ENCODE measurements at regions not wholly inside any gene's neighbourhood (a gene's known extent, or its start where the extent isn't known, plus 50 kb on each side); places are given as distances from the start of the nearest gene placed in this dataset.

GRCh38 chr21:19508442-19508841 is 1104.9 kb upstream of the TMPRSS15 start:
- no peaks in the 10 kb centered on the region for H3K4me1 ChIP-seq
- no peaks in the 10 kb centered on the region for H3K36me3 ChIP-seq
- no peak for TF ChIP-seq POLR2A (IDR thresholded peaks at IDR 0.05)
- TF ChIP-seq CTCF (IDR thresholded peaks at IDR 0.05) = no peak
- 90 to 100% (median 96%) methylated on average over 2 of the region's 2 CpGs for WGBS, 4 donors
- H3K9me3 ChIP-seq = peaks cover 0 to 28% (median 0%) of the 10 kb centered on the region in 12 donors
- no peaks in the 10 kb centered on the region for H3K27me3 ChIP-seq
- no peak overlapping the region for H3K27ac ChIP-seq
- ATAC-seq (no peak), DNase-seq (no peak)
- intact Hi-C loops (cut with DNase I) = no loop called here
- no peak overlapping the region for H3K4me3 ChIP-seq

GRCh38 chr21:19508844-19509243 is 1105.3 kb upstream of the TMPRSS15 start:
- 69 to 91% (median 74%) methylated on average over 3 of the region's 3 CpGs for WGBS, 4 donors
- Histone ChIP-seq H3K27me3 (no peaks in the 10 kb centered on the region), H3K4me3 (no peak overlapping the region), H3K36me3 (no peaks in the 10 kb centered on the region), H3K9me3 (peaks cover 0 to 24% (median 0%) of the 10 kb centered on the region in 12 donors), H3K27ac (no peak overlapping the region), H3K4me1 (no peaks in the 10 kb centered on the region)
- intact Hi-C loops (cut with DNase I) = no loop called here
- DNase-seq = no peak
- ATAC-seq = no peak
- TF ChIP-seq POLR2A (IDR thresholded peaks at IDR 0.05) (no peak), CTCF (IDR thresholded peaks at IDR 0.05) (no peak)

- Histone ChIP-seq H3K9me3 (peaks cover 0 to 21% (median 2%) of the 10 kb centered on the region in 12 donors), H3K36me3 (no peaks in the 10 kb centered on the region), H3K27me3 (no peaks in the 10 kb centered on the region), H3K27ac (no peak overlapping the region), H3K4me3 (no peak overlapping the region), H3K4me1 (no peaks in the 10 kb centered on the region)
- 79 to 93% (median 88%) methylated on average over 4 of the region's 4 CpGs for WGBS, 4 donors
- TF ChIP-seq CTCF (IDR thresholded peaks at IDR 0.05) (no peak), POLR2A (IDR thresholded peaks at IDR 0.05) (no peak)
- DNase-seq = no peak
- intact Hi-C loops (cut with DNase I) = no loop called here
- no peak for ATAC-seq
These were observed 1106.5 kb upstream of the TMPRSS15 start for GRCh38 chr21:19510057-19510456.

- Histone ChIP-seq H3K27ac (no peak overlapping the region), H3K36me3 (no peaks in the 10 kb centered on the region), H3K4me3 (no peak overlapping the region), H3K9me3 (peaks cover 0 to 27% (median 5%) of the 10 kb centered on the region in 12 donors), H3K27me3 (no peaks in the 10 kb centered on the region), H3K4me1 (no peaks in the 10 kb centered on the region)
- intact Hi-C loops (cut with DNase I) = no loop called here
- WGBS, 4 donors = 86 to 92% (median 89%) methylated on average over 3 of the region's 3 CpGs
- TF ChIP-seq CTCF (IDR thresholded peaks at IDR 0.05) = no peak
- TF ChIP-seq POLR2A (IDR thresholded peaks at IDR 0.05) = no peak
- no peak for DNase-seq
- no peak for ATAC-seq
These were observed 1107.1 kb upstream of the TMPRSS15 start for GRCh38 chr21:19510653-19511052.

Data from heart left ventricle (tissue), 16 donors.